ENCODE measurements at regions not wholly inside any gene's neighbourhood (a gene's known extent, or its start where the extent isn't known, plus 50 kb on each side); places are given as distances from the start of the nearest gene placed in this dataset.

- H3K36me3 ChIP-seq (ENCODE audit: insufficient read depth) = no peaks in the 10 kb centered on the region
- H3K27ac ChIP-seq = no peak overlapping the region
- no peak overlapping the region for H3K4me3 ChIP-seq (IDR thresholded peaks at IDR 0.05; ENCODE audit: insufficient read depth, low read depth, low read length)
- H3K4me2 ChIP-seq = no peak overlapping the region
- peaks cover 30% of the 10 kb centered on the region for H3K4me1 ChIP-seq (ENCODE audit: low read depth, poor library complexity, severe bottlenecking)
- no peaks in the 10 kb centered on the region for H3K27me3 ChIP-seq (ENCODE audit: insufficient read depth, low read depth)
- H3K79me2 ChIP-seq (ENCODE audit: insufficient read depth, low read depth) = no peaks in the 10 kb centered on the region
- no peak overlapping the region for H3K9ac ChIP-seq
- H2AFZ ChIP-seq (ENCODE audit: low read depth) = no peak overlapping the region
- H4K20me1 ChIP-seq (ENCODE audit: insufficient read depth) = no peaks in the 10 kb centered on the region
- no peak for TF ChIP-seq CTCF (conservative IDR thresholded peaks at IDR 0.05; ENCODE audit: low read depth, low read length)
Observed at GRCh38 chr3:40975711-40976121, 223.6 kb upstream of the CTNNB1 start.

GRCh38 chr3:40976241-40976640 is 223.1 kb upstream of the CTNNB1 start:
- H3K79me2 ChIP-seq (ENCODE audit: insufficient read depth, low read depth) = no peaks in the 10 kb centered on the region
- H3K4me2 ChIP-seq = no peak overlapping the region
- no peak overlapping the region for H3K4me3 ChIP-seq (IDR thresholded peaks at IDR 0.05; ENCODE audit: insufficient read depth, low read depth, low read length)
- H3K36me3 ChIP-seq (ENCODE audit: insufficient read depth) = no peaks in the 10 kb centered on the region
- no peak overlapping the region for H3K9ac ChIP-seq
- no peak overlapping the region for H3K27ac ChIP-seq
- no peaks in the 10 kb centered on the region for H3K27me3 ChIP-seq (ENCODE audit: insufficient read depth, low read depth)
- no peaks in the 10 kb centered on the region for H4K20me1 ChIP-seq (ENCODE audit: insufficient read depth)
- H3K4me1 ChIP-seq (ENCODE audit: low read depth, poor library complexity, severe bottlenecking) = peaks cover 25% of the 10 kb centered on the region
- TF ChIP-seq CTCF (conservative IDR thresholded peaks at IDR 0.05; ENCODE audit: low read depth, low read length) = no peak
- H2AFZ ChIP-seq (ENCODE audit: low read depth) = no peak overlapping the region

GRCh38 chr3:40978442-40978841 is 220.9 kb upstream of the CTNNB1 start:
- no peaks in the 10 kb centered on the region for H3K36me3 ChIP-seq (ENCODE audit: insufficient read depth)
- H3K4me3 ChIP-seq (IDR thresholded peaks at IDR 0.05; ENCODE audit: insufficient read depth, low read depth, low read length) = no peak overlapping the region
- peaks cover 3% of the 10 kb centered on the region for H3K4me1 ChIP-seq (ENCODE audit: low read depth, poor library complexity, severe bottlenecking)
- H2AFZ ChIP-seq (ENCODE audit: low read depth) = no peak overlapping the region
- no peak overlapping the region for H3K4me2 ChIP-seq
- no peak overlapping the region for H3K27ac ChIP-seq
- H4K20me1 ChIP-seq (ENCODE audit: insufficient read depth) = no peaks in the 10 kb centered on the region
- no peak for TF ChIP-seq CTCF (conservative IDR thresholded peaks at IDR 0.05; ENCODE audit: low read depth, low read length)
- no peaks in the 10 kb centered on the region for H3K27me3 ChIP-seq (ENCODE audit: insufficient read depth, low read depth)
- H3K79me2 ChIP-seq (ENCODE audit: insufficient read depth, low read depth) = no peaks in the 10 kb centered on the region
- no peak overlapping the region for H3K9ac ChIP-seq

- Histone ChIP-seq H4K20me1 (ENCODE audit: insufficient read depth) (no peaks in the 10 kb centered on the region), H3K36me3 (ENCODE audit: insufficient read depth) (no peaks in the 10 kb centered on the region), H3K27ac (no peak overlapping the region), H3K4me1 (ENCODE audit: low read depth, poor library complexity, severe bottlenecking) (no peaks in the 10 kb centered on the region), H3K79me2 (ENCODE audit: insufficient read depth, low read depth) (no peaks in the 10 kb centered on the region), H3K4me3 (IDR thresholded peaks at IDR 0.05; ENCODE audit: insufficient read depth, low read depth, low read length) (no peak overlapping the region), H3K9ac (no peak overlapping the region), H3K27me3 (ENCODE audit: insufficient read depth, low read depth) (no peaks in the 10 kb centered on the region), H3K4me2 (no peak overlapping the region), H2AFZ (ENCODE audit: low read depth) (no peak overlapping the region)
- TF ChIP-seq CTCF (conservative IDR thresholded peaks at IDR 0.05; ENCODE audit: low read depth, low read length) = no peak
Observed at GRCh38 chr3:40979962-40980361, 219.3 kb upstream of the CTNNB1 start.

Measured in KMS-11 (cell line).